GM21367 (cell line): ENCODE measurements at regions not wholly inside any gene's neighbourhood (a gene's known extent, or its start where the extent isn't known, plus 50 kb on each side); places are given as distances from the start of the nearest gene placed in this dataset.

ENCODE experiments used
- ATAC-seq: cut with Tn5 transposase; IDR thresholded peaks from one replicate; pipeline ENCODE4 v1.9.1; 2021; ENCODE audit not compliant: unreplicated experiment

GRCh38 chr16:85321509-85322271, 209.4 kb upstream of the CIBAR2 start:
- no peak for ATAC-seq

GRCh38 chr16:85323230-85323960, 211.1 kb upstream of the CIBAR2 start:
- no peak for ATAC-seq

- no peak for ATAC-seq
Observed at GRCh38 chr16:85323961-85324253, 211.6 kb upstream of the CIBAR2 start.

GRCh38 chr16:85324488-85324887, 212.2 kb upstream of the CIBAR2 start:
- ATAC-seq = no peak

GRCh38 chr16:85326113-85326793, 214.0 kb upstream of the CIBAR2 start:
- no peak for ATAC-seq

GRCh38 chr16:85326794-85327181, 214.5 kb upstream of the CIBAR2 start:
- no peak for ATAC-seq

GRCh38 chr16:85327731-85328675, 215.7 kb upstream of the CIBAR2 start:
- ATAC-seq = no peak

- no peak for ATAC-seq
Observed at GRCh38 chr16:85328676-85329058, 216.4 kb upstream of the CIBAR2 start.

- ATAC-seq = no peak
Observed at GRCh38 chr16:85329059-85329812, 217.0 kb upstream of the CIBAR2 start.

GRCh38 chr16:85330006-85330693, 217.9 kb upstream of the CIBAR2 start:
- ATAC-seq = no peak

GRCh38 chr16:85330694-85331188, 218.5 kb upstream of the CIBAR2 start:
- no peak for ATAC-seq

- no peak for ATAC-seq
Observed at GRCh38 chr16:85331688-85332087, 219.4 kb upstream of the CIBAR2 start.

GRCh38 chr16:85332175-85332574, 219.9 kb upstream of the CIBAR2 start:
- no peak for ATAC-seq

GRCh38 chr16:85333337-85333736, 221.1 kb upstream of the CIBAR2 start:
- no peak for ATAC-seq

- no peak for ATAC-seq
Observed at GRCh38 chr16:85333744-85334640, 221.7 kb upstream of the CIBAR2 start.

- no peak for ATAC-seq
Observed at GRCh38 chr16:85334718-85335583, 222.7 kb upstream of the CIBAR2 start.
